PC-3 (cell line): ENCODE measurements at regions not wholly inside any gene's neighbourhood (a gene's known extent, or its start where the extent isn't known, plus 50 kb on each side); places are given as distances from the start of the nearest gene placed in this dataset.

ENCODE experiments used
- ATAC-seq: fragments of 200-7000 bp; cut with Tn5 transposase; 2 replicates; pipeline ENCODE4 v1.9.1; 2020; ENCODE audit warnings: mild to moderate bottlenecking, moderate library complexity
- BruUV-seq: library from RNA; stranded (reverse); fragments of 400-500 nt; replicated peaks from 2 replicates; lab custom pipeline; 2021; lab: Mats Ljungman, UMichigan
- CTCF ChIA-PET: fragments of 300-600 bp; sonication (Branson Sonifier 250); formaldehyde crosslinking; loops from one replicate; lab custom pipeline; 2022; ENCODE audit warnings: antibody characterized with exemption; lab: Charles Lee
- POLR2A ChIA-PET: fragments of 300-600 bp; sonication (Branson Sonifier 250); formaldehyde crosslinking; loops from one replicate; lab custom pipeline; 2022; ENCODE audit warnings: antibody characterized with exemption; ENCODE audit not compliant: unreplicated experiment; lab: Charles Lee
- DNase-seq: peaks from one replicate; pipeline ENCODE4 v3.0.0-alpha.2; 2015
- H2AFZ ChIP-seq: fragments of 300-600 bp; sonication (generic); 2 replicates; pipeline ENCODE4 v1.6.0; 2016; ENCODE audit warnings: antibody characterized with exemption, low read length
- H3F3A ChIP-seq: fragments of 300-600 bp; sonication (generic); one replicate; pipeline ENCODE4 v1.6.0; 2017; ENCODE audit warnings: antibody characterized with exemption, low read length, control low read depth, mild to moderate bottlenecking; ENCODE audit not compliant: unreplicated experiment
- H3K27ac ChIP-seq: fragments of 300-600 bp; sonication (generic); 2 replicates; pipeline ENCODE4 v1.5.1; 2016; ENCODE audit warnings: mild to moderate bottlenecking, low read length
- H3K27me3 ChIP-seq: fragments of 300-600 bp; sonication (generic); 2 replicates; pipeline ENCODE4 v1.6.1; 2016; ENCODE audit warnings: low read length, mixed read lengths
- H3K36me3 ChIP-seq: fragments of 300-600 bp; sonication (generic); 2 replicates; pipeline ENCODE4 v1.6.1; 2016; ENCODE audit warnings: low read depth, mixed run types, low read length, mixed read lengths
- H3K4me1 ChIP-seq: fragments of 300-600 bp; sonication (generic); 2 replicates; pipeline ENCODE4 v1.5.1; 2016; ENCODE audit warnings: low read length; ENCODE audit not compliant: insufficient read depth
- H3K4me2 ChIP-seq: fragments of 300-600 bp; sonication (generic); 2 replicates; pipeline ENCODE4 v1.6.0; 2016; ENCODE audit warnings: low read length
- H3K4me3 ChIP-seq: fragments of 300-600 bp; sonication (generic); 2 replicates; pipeline ENCODE4 v1.5.1; 2016; ENCODE audit warnings: mild to moderate bottlenecking, low read length, mixed read lengths
- H3K79me2 ChIP-seq: fragments of 300-600 bp; sonication (generic); 2 replicates; pipeline ENCODE4 v1.6.1; 2017; ENCODE audit warnings: low read length, mixed read lengths
- H3K9ac ChIP-seq: fragments of 300-600 bp; sonication (generic); 2 replicates; pipeline ENCODE4 v1.6.0; 2016; ENCODE audit warnings: mild to moderate bottlenecking, low read length
- H3K9me2 ChIP-seq: fragments of 300-600 bp; sonication (generic); replicated peaks from 2 replicates; pipeline ENCODE4 v1.6.1; 2016; ENCODE audit warnings: mixed run types, low read length, mixed read lengths
- H3K9me3 ChIP-seq: fragments of 300-600 bp; sonication (generic); 2 replicates; pipeline ENCODE4 v1.6.1; 2016; ENCODE audit warnings: low read length, mixed read lengths
- H4K20me1 ChIP-seq: fragments of 300-600 bp; sonication (generic); 2 replicates; pipeline ENCODE4 v1.6.1; 2016; ENCODE audit warnings: low read length, mixed read lengths
- CTCF ChIP-seq: fragments of 300-600 bp; sonication (generic); conservative IDR thresholded peaks from 2 replicates; pipeline ENCODE4 v1.5.1; 2017; ENCODE audit warnings: antibody characterized with exemption, low read depth, mild to moderate bottlenecking, low read length
- EZH2 ChIP-seq: fragments of 300-600 bp; sonication (generic); IDR thresholded peaks from one replicate; pipeline ENCODE4 v1.6.1; 2017; ENCODE audit warnings: antibody characterized with exemption, mild to moderate bottlenecking, low read length; ENCODE audit not compliant: unreplicated experiment
- EZH2phosphoT487 ChIP-seq: fragments of 300-600 bp; sonication (generic); IDR thresholded peaks from 2 replicates; pipeline ENCODE4 v1.6.1; 2018; ENCODE audit warnings: mild to moderate bottlenecking, antibody characterized with exemption, low read length, borderline replicate concordance
- intact Hi-C: fragments of 100-400 bp; cut with micrococcal nuclease; formaldehyde crosslinking; loops from 2 replicates; pipeline ENCODE4 v1.9.0; 2023

- Histone ChIP-seq H4K20me1 (no peaks in the 10 kb centered on the region), H3K27ac (no peak overlapping the region), H3K4me1 (no peaks in the 10 kb centered on the region), H3K4me2 (no peak overlapping the region), H3K36me3 (no peaks in the 10 kb centered on the region), H3K79me2 (no peaks in the 10 kb centered on the region), H3F3A (no peaks in the 10 kb centered on the region), H3K9me2 (no peaks in the 10 kb centered on the region), H3K9ac (no peak overlapping the region), H3K27me3 (no peaks in the 10 kb centered on the region), H3K4me3 (no peak overlapping the region), H2AFZ (no peak overlapping the region), H3K9me3 (no peaks in the 10 kb centered on the region)
- no TSS peak for BruUV-seq
- intact Hi-C loops: no loop called here
- TF ChIP-seq EZH2 (no peak), EZH2phosphoT487 (no peak), CTCF (no peak)
- ATAC-seq (no peak), DNase-seq (no peak)
- ChIA-PET CTCF (no interaction called here), POLR2A (no interaction called here)
Measured at GRCh38 chr11:36890841-36891240, 292.8 kb upstream of the RAG2 start.

- ATAC-seq (no peak), DNase-seq (no peak)
- Histone ChIP-seq H3K27ac (no peak overlapping the region), H3K9ac (no peak overlapping the region), H3F3A (no peaks in the 10 kb centered on the region), H3K36me3 (no peaks in the 10 kb centered on the region), H3K9me3 (no peaks in the 10 kb centered on the region), H3K4me3 (no peak overlapping the region), H2AFZ (no peak overlapping the region), H3K9me2 (no peaks in the 10 kb centered on the region), H3K4me2 (no peak overlapping the region), H3K27me3 (no peaks in the 10 kb centered on the region), H3K4me1 (no peaks in the 10 kb centered on the region), H4K20me1 (no peaks in the 10 kb centered on the region), H3K79me2 (no peaks in the 10 kb centered on the region)
- ChIA-PET POLR2A (no interaction called here), CTCF (no interaction called here)
- intact Hi-C loops: no loop called here
- TF ChIP-seq CTCF (no peak), EZH2phosphoT487 (no peak), EZH2 (no peak)
- no TSS peak for BruUV-seq
Measured at GRCh38 chr11:36890121-36890679, 292.2 kb upstream of the RAG2 start.

- no peak overlapping the region for H2AFZ ChIP-seq
- no peaks in the 10 kb centered on the region for H3K9me2 ChIP-seq
- CTCF ChIA-PET: no interaction called here
- no peak overlapping the region for H3K4me3 ChIP-seq
- H3K27ac ChIP-seq: no peak overlapping the region
- H3F3A ChIP-seq: no peaks in the 10 kb centered on the region
- H3K4me1 ChIP-seq: no peaks in the 10 kb centered on the region
- BruUV-seq: no TSS peak
- ATAC-seq: no peak
- TF ChIP-seq EZH2phosphoT487: no peak
- TF ChIP-seq EZH2: no peak
- no peak for TF ChIP-seq CTCF
- H3K9ac ChIP-seq: no peak overlapping the region
- POLR2A ChIA-PET: no interaction called here
- H3K36me3 ChIP-seq: no peaks in the 10 kb centered on the region
- no peaks in the 10 kb centered on the region for H4K20me1 ChIP-seq
- H3K9me3 ChIP-seq: no peaks in the 10 kb centered on the region
- H3K79me2 ChIP-seq: no peaks in the 10 kb centered on the region
- intact Hi-C loops: no loop called here
- no peak overlapping the region for H3K4me2 ChIP-seq
- DNase-seq: no peak
- H3K27me3 ChIP-seq: no peaks in the 10 kb centered on the region
Measured at GRCh38 chr11:36885154-36885553, 287.1 kb upstream of the RAG2 start.
